ENCODE measurements at regions not wholly inside any gene's neighbourhood (a gene's known extent, or its start where the extent isn't known, plus 50 kb on each side); places are given as distances from the start of the nearest gene placed in this dataset.

- DNase-seq (ENCODE audit: low read depth in 6 of 9, low spot score in 9 of 9), result no peak
- H3K27ac ChIP-seq (ENCODE audit: low read depth in 1 of 2, low read length in 1 of 2), result no peak overlapping the region
- WGBS, result 98% methylated on average over 2 of the region's 2 CpGs
- no peaks in the 10 kb centered on the region for H3K36me3 ChIP-seq (ENCODE audit: control insufficient read depth in 2 of 2, insufficient read depth in 2 of 2, low read length in 1 of 2)
- no peaks in the 10 kb centered on the region for H3K9me3 ChIP-seq (ENCODE audit: control insufficient read depth in 2 of 2, insufficient read depth in 1 of 2, low read length in 1 of 2)
- no peak overlapping the region for H3K4me3 ChIP-seq (ENCODE audit: low read length in 2 of 2)
- H3K27me3 ChIP-seq (ENCODE audit: control insufficient read depth in 2 of 2, insufficient read depth in 1 of 2, low read length in 1 of 2), result no peaks in the 10 kb centered on the region
- no peaks in the 10 kb centered on the region for H3K4me1 ChIP-seq (ENCODE audit: control insufficient read depth in 2 of 2, insufficient read depth in 2 of 2, low read length in 2 of 2)
Observed at GRCh38 chr6:155589190-155589589, 133.6 kb upstream of the NOX3 start.

GRCh38 chr6:155587817-155588216, 132.2 kb upstream of the NOX3 start:
- H3K9me3 ChIP-seq (ENCODE audit: control insufficient read depth in 2 of 2, insufficient read depth in 1 of 2, low read length in 1 of 2), result peaks cover 0 to 2% of the 10 kb centered on the region in 2 donors
- H3K4me3 ChIP-seq (ENCODE audit: low read length in 2 of 2), result no peak overlapping the region
- no peak for DNase-seq (ENCODE audit: low read depth in 6 of 9, low spot score in 9 of 9)
- no peaks in the 10 kb centered on the region for H3K36me3 ChIP-seq (ENCODE audit: control insufficient read depth in 2 of 2, insufficient read depth in 2 of 2, low read length in 1 of 2)
- no peak overlapping the region for H3K27ac ChIP-seq (ENCODE audit: low read depth in 1 of 2, low read length in 1 of 2)
- WGBS, result 96% methylated on average over 1 of the region's 1 CpG
- no peaks in the 10 kb centered on the region for H3K4me1 ChIP-seq (ENCODE audit: control insufficient read depth in 2 of 2, insufficient read depth in 2 of 2, low read length in 2 of 2)
- H3K27me3 ChIP-seq (ENCODE audit: control insufficient read depth in 2 of 2, insufficient read depth in 1 of 2, low read length in 1 of 2), result no peaks in the 10 kb centered on the region

- H3K4me1 ChIP-seq (ENCODE audit: control insufficient read depth in 2 of 2, insufficient read depth in 2 of 2, low read length in 2 of 2), result no peaks in the 10 kb centered on the region
- H3K27me3 ChIP-seq (ENCODE audit: control insufficient read depth in 2 of 2, insufficient read depth in 1 of 2, low read length in 1 of 2), result no peaks in the 10 kb centered on the region
- no peaks in the 10 kb centered on the region for H3K36me3 ChIP-seq (ENCODE audit: control insufficient read depth in 2 of 2, insufficient read depth in 2 of 2, low read length in 1 of 2)
- H3K4me3 ChIP-seq (ENCODE audit: low read length in 2 of 2), result no peak overlapping the region
- WGBS, result 98% methylated on average over 1 of the region's 1 CpG
- peaks cover 0 to 2% of the 10 kb centered on the region in 2 donors for H3K9me3 ChIP-seq (ENCODE audit: control insufficient read depth in 2 of 2, insufficient read depth in 1 of 2, low read length in 1 of 2)
- DNase-seq (ENCODE audit: low read depth in 6 of 9, low spot score in 9 of 9), result no peak
- no peak overlapping the region for H3K27ac ChIP-seq (ENCODE audit: low read depth in 1 of 2, low read length in 1 of 2)
Observed at GRCh38 chr6:155586090-155586489, 130.5 kb upstream of the NOX3 start.

GRCh38 chr6:155584006-155584405, 128.4 kb upstream of the NOX3 start:
- peaks cover 0 to 2% of the 10 kb centered on the region in 2 donors for H3K9me3 ChIP-seq (ENCODE audit: control insufficient read depth in 2 of 2, insufficient read depth in 1 of 2, low read length in 1 of 2)
- DNase-seq (ENCODE audit: low read depth in 6 of 9, low spot score in 9 of 9), result no peak
- 94% methylated on average over 3 of the region's 3 CpGs for WGBS
- H3K36me3 ChIP-seq (ENCODE audit: control insufficient read depth in 2 of 2, insufficient read depth in 2 of 2, low read length in 1 of 2), result no peaks in the 10 kb centered on the region
- no peaks in the 10 kb centered on the region for H3K4me1 ChIP-seq (ENCODE audit: control insufficient read depth in 2 of 2, insufficient read depth in 2 of 2, low read length in 2 of 2)
- no peak overlapping the region for H3K27ac ChIP-seq (ENCODE audit: low read depth in 1 of 2, low read length in 1 of 2)
- H3K4me3 ChIP-seq (ENCODE audit: low read length in 2 of 2), result no peak overlapping the region
- no peaks in the 10 kb centered on the region for H3K27me3 ChIP-seq (ENCODE audit: control insufficient read depth in 2 of 2, insufficient read depth in 1 of 2, low read length in 1 of 2)

GRCh38 chr6:155582016-155582991, 126.7 kb upstream of the NOX3 start:
- no peak for DNase-seq (ENCODE audit: low read depth in 6 of 9, low spot score in 9 of 9)
- Histone ChIP-seq H3K4me3 (ENCODE audit: low read length in 2 of 2) (no peak overlapping the region), H3K36me3 (ENCODE audit: control insufficient read depth in 2 of 2, insufficient read depth in 2 of 2, low read length in 1 of 2) (no peaks in the 10 kb centered on the region), H3K4me1 (ENCODE audit: control insufficient read depth in 2 of 2, insufficient read depth in 2 of 2, low read length in 2 of 2) (no peaks in the 10 kb centered on the region), H3K27me3 (ENCODE audit: control insufficient read depth in 2 of 2, insufficient read depth in 1 of 2, low read length in 1 of 2) (no peaks in the 10 kb centered on the region), H3K9me3 (ENCODE audit: control insufficient read depth in 2 of 2, insufficient read depth in 1 of 2, low read length in 1 of 2) (peaks cover 0 to 2% of the 10 kb centered on the region in 2 donors), H3K27ac (ENCODE audit: low read depth in 1 of 2, low read length in 1 of 2) (no peak overlapping the region)
- WGBS, result 96% methylated on average over 9 of the region's 9 CpGs

- 89% methylated on average over 2 of the region's 2 CpGs for WGBS
- no peaks in the 10 kb centered on the region for H3K4me1 ChIP-seq (ENCODE audit: control insufficient read depth in 2 of 2, insufficient read depth in 2 of 2, low read length in 2 of 2)
- H3K36me3 ChIP-seq (ENCODE audit: control insufficient read depth in 2 of 2, insufficient read depth in 2 of 2, low read length in 1 of 2), result no peaks in the 10 kb centered on the region
- H3K27ac ChIP-seq (ENCODE audit: low read depth in 1 of 2, low read length in 1 of 2), result no peak overlapping the region
- H3K4me3 ChIP-seq (ENCODE audit: low read length in 2 of 2), result no peak overlapping the region
- peaks cover 0 to 2% of the 10 kb centered on the region in 2 donors for H3K9me3 ChIP-seq (ENCODE audit: control insufficient read depth in 2 of 2, insufficient read depth in 1 of 2, low read length in 1 of 2)
- no peaks in the 10 kb centered on the region for H3K27me3 ChIP-seq (ENCODE audit: control insufficient read depth in 2 of 2, insufficient read depth in 1 of 2, low read length in 1 of 2)
- peak in 1 of 9 donors; percentile 26 for DNase-seq (ENCODE audit: low read depth in 6 of 9, low spot score in 9 of 9)
Observed at GRCh38 chr6:155580904-155581303, 125.3 kb upstream of the NOX3 start.

GRCh38 chr6:155578251-155578650, 122.6 kb upstream of the NOX3 start:
- Histone ChIP-seq H3K9me3 (ENCODE audit: control insufficient read depth in 2 of 2, insufficient read depth in 1 of 2, low read length in 1 of 2) (no peaks in the 10 kb centered on the region), H3K4me3 (ENCODE audit: low read length in 2 of 2) (no peak overlapping the region), H3K27me3 (ENCODE audit: control insufficient read depth in 2 of 2, insufficient read depth in 1 of 2, low read length in 1 of 2) (no peaks in the 10 kb centered on the region), H3K4me1 (ENCODE audit: control insufficient read depth in 2 of 2, insufficient read depth in 2 of 2, low read length in 2 of 2) (no peaks in the 10 kb centered on the region), H3K36me3 (ENCODE audit: control insufficient read depth in 2 of 2, insufficient read depth in 2 of 2, low read length in 1 of 2) (no peaks in the 10 kb centered on the region), H3K27ac (ENCODE audit: low read depth in 1 of 2, low read length in 1 of 2) (no peak overlapping the region)
- no peak for DNase-seq (ENCODE audit: low read depth in 6 of 9, low spot score in 9 of 9)

- WGBS, result 95% methylated on average over 4 of the region's 4 CpGs
- no peak for DNase-seq (ENCODE audit: low read depth in 6 of 9, low spot score in 9 of 9)
- no peak overlapping the region for H3K27ac ChIP-seq (ENCODE audit: low read depth in 1 of 2, low read length in 1 of 2)
- no peaks in the 10 kb centered on the region for H3K36me3 ChIP-seq (ENCODE audit: control insufficient read depth in 2 of 2, insufficient read depth in 2 of 2, low read length in 1 of 2)
- no peaks in the 10 kb centered on the region for H3K9me3 ChIP-seq (ENCODE audit: control insufficient read depth in 2 of 2, insufficient read depth in 1 of 2, low read length in 1 of 2)
- H3K4me1 ChIP-seq (ENCODE audit: control insufficient read depth in 2 of 2, insufficient read depth in 2 of 2, low read length in 2 of 2), result no peaks in the 10 kb centered on the region
- H3K4me3 ChIP-seq (ENCODE audit: low read length in 2 of 2), result no peak overlapping the region
- H3K27me3 ChIP-seq (ENCODE audit: control insufficient read depth in 2 of 2, insufficient read depth in 1 of 2, low read length in 1 of 2), result no peaks in the 10 kb centered on the region
Observed at GRCh38 chr6:155561966-155562364, 106.3 kb upstream of the NOX3 start.

GRCh38 chr6:155561257-155561965, 105.8 kb upstream of the NOX3 start:
- 89% methylated on average over 1 of the region's 1 CpG for WGBS
- H3K36me3 ChIP-seq (ENCODE audit: control insufficient read depth in 2 of 2, insufficient read depth in 2 of 2, low read length in 1 of 2), result no peaks in the 10 kb centered on the region
- no peaks in the 10 kb centered on the region for H3K4me1 ChIP-seq (ENCODE audit: control insufficient read depth in 2 of 2, insufficient read depth in 2 of 2, low read length in 2 of 2)
- H3K9me3 ChIP-seq (ENCODE audit: control insufficient read depth in 2 of 2, insufficient read depth in 1 of 2, low read length in 1 of 2), result no peaks in the 10 kb centered on the region
- H3K27ac ChIP-seq (ENCODE audit: low read depth in 1 of 2, low read length in 1 of 2), result no peak overlapping the region
- no peak overlapping the region for H3K4me3 ChIP-seq (ENCODE audit: low read length in 2 of 2)
- H3K27me3 ChIP-seq (ENCODE audit: control insufficient read depth in 2 of 2, insufficient read depth in 1 of 2, low read length in 1 of 2), result no peaks in the 10 kb centered on the region
- no peak for DNase-seq (ENCODE audit: low read depth in 6 of 9, low spot score in 9 of 9)
